ENCODE measurements at regions not wholly inside any gene's neighbourhood (a gene's known extent, or its start where the extent isn't known, plus 50 kb on each side); places are given as distances from the start of the nearest gene placed in this dataset.

DNA sequence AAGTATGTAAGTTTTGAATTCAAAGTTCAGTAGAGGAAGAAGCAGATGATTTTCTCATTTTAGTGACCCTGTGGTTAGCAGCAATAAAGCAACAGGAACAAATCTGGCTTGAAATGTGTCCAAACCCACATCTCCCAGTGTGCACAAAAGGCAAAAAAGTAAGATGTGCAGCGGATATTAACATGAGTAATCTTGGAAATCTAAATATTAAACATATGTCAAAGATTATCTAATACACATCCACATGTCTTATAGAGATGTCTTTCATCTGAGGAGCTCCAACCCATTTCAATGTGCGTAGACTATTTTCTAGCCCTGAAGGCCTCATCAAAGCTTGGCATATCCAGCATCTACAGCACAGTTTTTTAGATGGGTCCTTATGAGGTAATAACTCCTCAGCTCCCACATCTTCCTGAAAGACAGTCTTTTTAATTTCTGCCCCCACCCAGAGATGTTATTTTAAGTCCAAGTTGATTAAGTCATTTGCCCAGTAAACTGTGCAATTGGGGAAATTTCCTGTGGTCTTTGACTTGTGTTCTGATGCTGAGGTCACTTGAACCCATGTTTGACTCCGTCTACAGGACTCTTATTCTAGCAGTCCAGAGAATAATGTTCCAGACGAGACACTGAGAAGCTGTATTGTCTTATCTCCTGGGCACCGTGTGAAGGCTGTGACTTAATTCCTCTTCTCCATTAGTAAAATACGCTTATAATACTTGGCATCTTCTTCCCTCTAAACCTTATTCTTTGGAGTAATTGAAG is 73.7 kb downstream of the LMO4 start:
- ChIA-PET POLR2A (no interaction called here), CTCF (no interaction called here)
- no TSS peak for BruUV-seq (replicated peaks)
- in situ Hi-C loops (cut with HindIII; ENCODE audit: low pct_unique_long_range_greater_than_20kb, low sequenced_read_pairs): no loop called here
- H3K9me3 ChIP-seq (ENCODE audit: control insufficient read depth, insufficient read depth, low read depth, low read length): no peaks in the 10 kb centered on the region
- DNase-seq (ENCODE audit: low read depth, low spot score): no peak
- no peak for ATAC-seq
- no peaks in the 10 kb centered on the region for H3K4me1 ChIP-seq (ENCODE audit: control insufficient read depth, insufficient read depth, low read length)
- H3K27ac ChIP-seq (ENCODE audit: low read length): no peak overlapping the region
- intact Hi-C loops (cut with micrococcal nuclease; ENCODE audit: unreplicated experiment): no loop called here
- no peaks in the 10 kb centered on the region; the same call in 1 of the 2 replicates for H3K27me3 ChIP-seq (ENCODE audit: control insufficient read depth, insufficient read depth, low read length)
- H3K4me3 ChIP-seq (ENCODE audit: low read depth in 2 of 2, low read length in 2 of 2): no peak overlapping the region
- H3K36me3 ChIP-seq (ENCODE audit: control insufficient read depth, insufficient read depth, low read length): no peaks in the 10 kb centered on the region
- TF ChIP-seq REST (IDR thresholded peaks at IDR 0.05; ENCODE audit: insufficient read depth in 1 of 2, low read depth in 2 of 2, low read length in 1 of 2): no peak
- TF ChIP-seq CTCF (IDR thresholded peaks at IDR 0.05): no peak
- no peak for TF ChIP-seq SIN3A (IDR thresholded peaks at IDR 0.05; ENCODE audit: borderline replicate concordance, insufficient read depth, low read depth, low read length)
- TF ChIP-seq TCF7L2 (IDR thresholded peaks at IDR 0.05; ENCODE audit: low read depth, low read length): no peak
- no peak for TF ChIP-seq POLR2AphosphoS5 (IDR thresholded peaks at IDR 0.05; ENCODE audit: low read depth, low read length)

- TF ChIP-seq CTCF (IDR thresholded peaks at IDR 0.05) (no peak), SIN3A (IDR thresholded peaks at IDR 0.05; ENCODE audit: borderline replicate concordance, insufficient read depth, low read depth, low read length) (no peak), POLR2AphosphoS5 (IDR thresholded peaks at IDR 0.05; ENCODE audit: low read depth, low read length) (no peak), REST (IDR thresholded peaks at IDR 0.05; ENCODE audit: insufficient read depth in 1 of 2, low read depth in 2 of 2, low read length in 1 of 2) (no peak), TCF7L2 (IDR thresholded peaks at IDR 0.05; ENCODE audit: low read depth, low read length) (no peak)
- POLR2A ChIA-PET: no interaction called here
- CTCF ChIA-PET: no interaction called here
These were observed 74.6 kb downstream of the LMO4 start for GRCh38 chr1:87403061-87403820.

More at GRCh38 chr1:87403061-87403820, 74.6 kb downstream of the LMO4 start:
- intact Hi-C loops (cut with micrococcal nuclease; ENCODE audit: unreplicated experiment): no loop called here
- Histone ChIP-seq H3K9me3 (ENCODE audit: control insufficient read depth, insufficient read depth, low read depth, low read length) (no peaks in the 10 kb centered on the region), H3K4me3 (ENCODE audit: low read depth in 2 of 2, low read length in 2 of 2) (no peak overlapping the region), H3K27ac (ENCODE audit: low read length) (no peak overlapping the region), H3K4me1 (ENCODE audit: control insufficient read depth, insufficient read depth, low read length) (no peaks in the 10 kb centered on the region), H3K36me3 (ENCODE audit: control insufficient read depth, insufficient read depth, low read length) (no peaks in the 10 kb centered on the region), H3K27me3 (ENCODE audit: control insufficient read depth, insufficient read depth, low read length) (no peaks in the 10 kb centered on the region; the same call in 1 of the 2 replicates)
- no TSS peak for BruUV-seq (replicated peaks)
- no peak for DNase-seq (ENCODE audit: low read depth, low spot score)
- in situ Hi-C loops (cut with HindIII; ENCODE audit: low pct_unique_long_range_greater_than_20kb, low sequenced_read_pairs): no loop called here
- ATAC-seq: no peak

All from Panc1 (cell line).